GM21737 (cell line): ENCODE measurements at regions not wholly inside any gene's neighbourhood (a gene's known extent, or its start where the extent isn't known, plus 50 kb on each side); places are given as distances from the start of the nearest gene placed in this dataset.

Experiments
- ATAC-seq: cut with Tn5 transposase; IDR thresholded peaks from one replicate; pipeline ENCODE4 v1.9.1; 2021; ENCODE audit warnings: mild to moderate bottlenecking, moderate library complexity; ENCODE audit not compliant: unreplicated experiment

GRCh38 chr12:60308366-60308991 is 712.6 kb downstream of the SLC16A7 start:
- no peak for ATAC-seq

GRCh38 chr12:60311940-60312339 is 716.1 kb downstream of the SLC16A7 start:
- ATAC-seq, result no peak

GRCh38 chr12:60317361-60317760 is 721.5 kb downstream of the SLC16A7 start:
- ATAC-seq, result no peak

GRCh38 chr12:60324746-60325145 is 728.9 kb downstream of the SLC16A7 start:
- ATAC-seq, result no peak

- ATAC-seq, result no peak
These were observed 737.6 kb downstream of the SLC16A7 start for GRCh38 chr12:60333461-60333860.

- ATAC-seq, result no peak
These were observed 739.9 kb downstream of the SLC16A7 start for GRCh38 chr12:60335745-60336144.

- ATAC-seq, result no peak
These were observed 742.2 kb downstream of the SLC16A7 start for GRCh38 chr12:60337839-60338549.

GRCh38 chr12:60345442-60345841 is 749.6 kb downstream of the SLC16A7 start:
- ATAC-seq, result no peak

- ATAC-seq, result no peak
These were observed 753.6 kb downstream of the SLC16A7 start for GRCh38 chr12:60349232-60349978.

GRCh38 chr12:60387356-60387755 is 791.5 kb downstream of the SLC16A7 start:
- no peak for ATAC-seq

GRCh38 chr12:60391051-60391450 is 795.2 kb downstream of the SLC16A7 start:
- no peak for ATAC-seq

GRCh38 chr12:60391791-60392190 is 796.0 kb downstream of the SLC16A7 start:
- ATAC-seq, result no peak

- ATAC-seq, result no peak
These were observed 797.3 kb downstream of the SLC16A7 start for GRCh38 chr12:60393093-60393492.

GRCh38 chr12:60394665-60395064 is 798.8 kb downstream of the SLC16A7 start:
- no peak for ATAC-seq

- no peak for ATAC-seq
These were observed 802.7 kb downstream of the SLC16A7 start for GRCh38 chr12:60398547-60398946.

- no peak for ATAC-seq
These were observed 803.2 kb downstream of the SLC16A7 start for GRCh38 chr12:60399064-60399463.

- no peak for ATAC-seq
These were observed 807.2 kb downstream of the SLC16A7 start for GRCh38 chr12:60402996-60403395.

GRCh38 chr12:60415351-60415750 is 819.5 kb downstream of the SLC16A7 start:
- no peak for ATAC-seq

GRCh38 chr12:60419986-60420385 is 824.2 kb downstream of the SLC16A7 start:
- no peak for ATAC-seq

GRCh38 chr12:60421741-60422140 is 825.9 kb downstream of the SLC16A7 start:
- no peak for ATAC-seq

- no peak for ATAC-seq
These were observed 841.5 kb downstream of the SLC16A7 start for GRCh38 chr12:60437297-60437696.

GRCh38 chr12:60441577-60441976 is 845.7 kb downstream of the SLC16A7 start:
- no peak for ATAC-seq
